GM20431 (cell line): ENCODE measurements at regions not wholly inside any gene's neighbourhood (a gene's known extent, or its start where the extent isn't known, plus 50 kb on each side); places are given as distances from the start of the nearest gene placed in this dataset.

Source experiments
- in situ Hi-C: fragments of 300-500 bp; cut with MseI, MboI; formaldehyde crosslinking; loops from one replicate; pipeline ENCODE4 v1.15.0; 2020; ENCODE audit warnings: low sequenced_read_pairs; ENCODE audit not compliant: unreplicated experiment

- in situ Hi-C loops: no loop called here
These were observed 520.3 kb upstream of the CDH5 start for GRCh38 chr16:65846210-65846602.

DNA sequence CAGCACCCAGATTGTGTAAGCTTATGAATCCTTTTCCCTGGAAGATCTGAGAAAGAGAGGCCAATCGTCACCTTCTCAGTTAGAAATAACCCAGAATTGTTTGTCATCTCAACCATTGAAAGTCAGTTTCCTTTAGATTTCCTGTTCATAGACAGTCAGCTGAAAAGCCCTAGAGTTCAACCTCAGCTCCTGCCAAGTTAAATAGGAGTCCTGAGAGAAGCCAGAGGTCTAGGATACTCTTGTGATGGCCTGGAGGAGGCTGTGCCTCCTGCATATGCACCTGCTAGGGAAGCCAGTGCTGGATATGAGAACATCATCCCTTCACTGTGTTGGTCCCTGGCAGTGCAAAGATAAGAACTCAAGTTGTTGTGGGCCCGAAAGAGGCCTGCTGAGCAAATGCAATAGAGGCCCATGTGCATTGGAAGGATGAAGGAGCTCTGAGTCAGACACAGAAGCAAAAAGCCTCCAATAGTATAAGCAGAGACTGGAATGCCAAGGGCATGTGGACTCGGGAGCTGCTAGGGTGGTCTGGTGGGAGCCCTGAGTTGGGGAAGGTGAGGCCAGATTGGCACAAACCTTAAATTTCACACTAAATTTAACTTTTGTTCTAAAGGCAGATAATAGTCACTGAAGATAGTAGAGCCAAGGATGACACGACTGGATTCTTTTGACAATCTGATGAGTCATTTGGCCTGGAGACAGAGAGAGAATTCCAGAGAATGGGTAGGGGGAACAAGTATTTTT is 520.9 kb upstream of the CDH5 start:
- in situ Hi-C loops: no loop called here

DNA sequence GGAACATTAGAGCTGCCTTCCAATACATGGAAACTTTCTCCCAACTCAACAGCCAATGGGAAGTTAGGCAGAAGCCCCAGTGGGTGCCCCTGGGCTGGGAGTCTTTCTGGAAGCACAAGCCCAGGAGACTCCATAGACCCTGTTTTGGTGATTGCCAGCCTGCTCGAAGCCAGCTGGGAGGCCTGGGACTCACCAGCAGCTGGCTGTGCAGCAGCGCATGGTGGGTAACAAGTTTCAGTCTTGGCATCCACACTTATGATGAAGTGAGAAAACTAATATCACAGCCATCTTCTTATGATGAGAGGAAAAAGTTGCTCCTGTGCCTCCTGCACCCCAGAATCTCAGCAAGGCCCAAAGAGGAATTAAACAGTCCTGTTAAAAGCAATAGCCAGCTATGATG is 522.5 kb upstream of the CDH5 start:
- in situ Hi-C loops: no loop called here

GRCh38 chr16:65842067-65842466 is 524.4 kb upstream of the CDH5 start:
- in situ Hi-C loops: no loop called here

GRCh38 chr16:65838001-65838400 is 528.5 kb upstream of the CDH5 start:
- in situ Hi-C loops: no loop called here

DNA sequence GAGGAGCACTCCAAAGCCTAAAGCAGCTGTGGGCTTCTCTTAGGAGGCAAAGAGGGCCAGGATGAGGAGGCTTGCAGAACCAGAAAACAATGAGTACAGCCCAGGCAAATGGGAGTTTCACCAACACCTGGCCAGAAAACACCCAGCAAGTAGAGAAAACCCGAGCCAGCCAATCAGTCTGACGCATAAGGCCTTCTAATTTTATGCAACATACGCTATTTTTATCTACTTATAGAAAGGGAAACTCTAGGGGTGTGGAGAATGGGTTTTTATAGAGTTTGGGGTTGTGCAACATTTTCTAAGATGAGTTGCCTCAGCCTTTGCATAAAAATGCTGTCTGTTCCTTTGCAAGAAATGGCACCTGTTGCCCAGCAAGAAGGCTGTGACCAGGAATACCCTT is 529.0 kb upstream of the CDH5 start:
- in situ Hi-C loops: no loop called here

- in situ Hi-C loops: no loop called here
These were observed 531.8 kb upstream of the CDH5 start for GRCh38 chr16:65834688-65835087.

DNA sequence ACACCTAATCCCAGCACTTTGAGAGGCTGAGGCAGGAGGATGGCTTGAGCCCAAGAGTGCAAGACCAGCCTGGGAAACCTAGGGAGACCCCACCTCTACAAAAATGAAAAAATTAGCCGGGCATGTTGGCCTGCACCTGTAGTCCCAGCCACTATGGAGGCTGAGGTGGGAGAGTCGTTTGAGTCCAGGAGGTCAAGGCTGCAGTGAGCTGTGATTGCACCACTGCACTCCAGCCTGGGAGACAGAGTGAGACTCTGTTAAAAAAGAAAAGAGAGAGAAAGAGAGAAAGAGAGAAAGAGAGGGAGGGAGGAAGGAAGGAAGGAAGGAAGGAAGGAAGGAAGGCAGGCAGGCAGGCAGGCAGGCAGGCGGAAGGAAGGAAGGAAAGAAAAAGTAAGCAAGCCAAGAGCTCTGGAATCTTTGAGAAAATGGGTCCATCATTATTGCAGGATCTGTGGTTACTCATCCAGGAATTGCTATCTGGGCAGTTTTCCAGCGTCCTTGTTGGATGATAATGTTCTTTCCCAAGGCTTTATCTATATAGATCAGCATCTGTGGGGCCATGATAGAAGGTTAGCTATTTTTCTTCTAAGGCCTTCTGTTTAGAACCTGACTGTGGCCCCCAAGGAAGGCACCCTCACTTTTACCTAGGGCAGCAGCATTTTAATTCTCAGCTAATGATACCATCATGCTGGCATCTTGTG is 533.2 kb upstream of the CDH5 start:
- in situ Hi-C loops: no loop called here

DNA sequence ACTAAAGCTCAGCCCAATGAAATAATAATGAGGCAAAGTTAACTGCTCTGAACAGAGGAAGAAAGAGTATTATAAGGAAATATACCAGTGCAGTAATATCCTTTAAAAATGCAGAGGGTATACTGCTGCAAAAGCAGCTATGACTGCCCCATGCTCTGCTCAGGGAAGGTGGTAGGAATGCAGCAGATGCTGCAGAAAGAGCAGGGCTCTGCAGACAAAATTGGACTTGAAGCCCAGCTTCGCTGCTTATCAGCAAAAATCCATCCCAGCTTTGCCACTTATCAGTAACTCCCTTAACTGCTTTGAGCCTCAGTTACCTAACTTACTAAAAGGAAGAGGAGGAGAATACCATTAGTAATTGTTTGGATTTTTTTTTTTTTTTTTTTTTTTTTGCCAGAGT is 533.8 kb upstream of the CDH5 start:
- in situ Hi-C loops: no loop called here

DNA sequence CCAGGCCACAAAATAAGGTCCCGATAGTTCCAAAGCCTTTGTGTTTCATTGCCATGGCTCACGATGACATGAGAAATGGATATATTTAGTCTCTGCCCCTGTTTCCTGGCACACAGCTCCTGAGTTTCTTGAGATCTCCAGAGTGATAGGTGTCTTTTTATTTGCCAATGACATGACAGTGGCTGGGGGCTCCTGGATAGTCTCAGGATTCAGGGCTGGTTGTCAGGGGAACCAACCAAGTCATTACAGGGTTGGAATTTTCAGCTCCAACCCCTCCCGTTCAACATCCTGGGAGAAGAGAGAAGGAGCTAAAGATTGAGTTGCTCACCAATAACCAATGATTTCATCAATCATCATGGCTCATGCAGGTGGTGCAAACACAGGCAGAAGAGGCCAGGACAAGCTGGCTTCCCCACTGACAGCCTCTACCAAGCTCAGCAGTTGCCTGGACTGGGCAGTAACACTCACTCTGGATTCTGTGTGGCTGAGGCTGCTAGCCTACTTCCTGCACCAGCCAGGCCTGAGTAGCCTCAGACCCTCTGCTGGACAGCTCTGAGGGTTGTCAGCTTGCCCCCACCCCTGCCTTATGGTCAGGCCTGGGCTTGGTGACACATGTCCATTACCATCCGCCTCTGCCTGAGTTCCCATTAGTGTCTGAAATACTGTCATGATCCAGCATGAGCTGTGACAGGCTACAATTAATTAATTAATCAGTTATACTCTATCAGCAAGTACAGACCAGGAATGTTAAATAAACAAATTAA is 534.4 kb upstream of the CDH5 start:
- in situ Hi-C loops: no loop called here

- in situ Hi-C loops: no loop called here
These were observed 537.4 kb upstream of the CDH5 start for GRCh38 chr16:65829076-65829475.

DNA sequence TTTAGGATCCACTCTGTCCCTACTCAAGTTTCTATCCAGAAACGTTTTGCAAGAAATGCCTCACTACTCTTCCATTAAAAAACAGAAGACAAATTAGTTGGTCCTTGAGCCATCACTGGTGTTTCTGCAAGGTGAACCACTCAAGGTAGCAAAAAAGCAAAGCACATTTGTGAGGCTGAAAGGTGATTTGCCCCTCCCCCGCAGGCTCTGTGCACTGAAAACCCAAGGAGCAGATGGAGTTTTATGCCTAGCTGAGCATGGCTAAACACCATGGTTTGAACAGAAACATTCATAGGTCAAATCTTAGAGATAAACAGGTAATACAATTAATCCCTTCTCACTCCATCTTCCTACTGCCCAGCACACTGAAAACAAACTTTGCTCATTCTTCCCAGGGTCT is 538.2 kb upstream of the CDH5 start:
- in situ Hi-C loops: no loop called here

- in situ Hi-C loops: no loop called here
These were observed 539.3 kb upstream of the CDH5 start for GRCh38 chr16:65827231-65827630.

DNA sequence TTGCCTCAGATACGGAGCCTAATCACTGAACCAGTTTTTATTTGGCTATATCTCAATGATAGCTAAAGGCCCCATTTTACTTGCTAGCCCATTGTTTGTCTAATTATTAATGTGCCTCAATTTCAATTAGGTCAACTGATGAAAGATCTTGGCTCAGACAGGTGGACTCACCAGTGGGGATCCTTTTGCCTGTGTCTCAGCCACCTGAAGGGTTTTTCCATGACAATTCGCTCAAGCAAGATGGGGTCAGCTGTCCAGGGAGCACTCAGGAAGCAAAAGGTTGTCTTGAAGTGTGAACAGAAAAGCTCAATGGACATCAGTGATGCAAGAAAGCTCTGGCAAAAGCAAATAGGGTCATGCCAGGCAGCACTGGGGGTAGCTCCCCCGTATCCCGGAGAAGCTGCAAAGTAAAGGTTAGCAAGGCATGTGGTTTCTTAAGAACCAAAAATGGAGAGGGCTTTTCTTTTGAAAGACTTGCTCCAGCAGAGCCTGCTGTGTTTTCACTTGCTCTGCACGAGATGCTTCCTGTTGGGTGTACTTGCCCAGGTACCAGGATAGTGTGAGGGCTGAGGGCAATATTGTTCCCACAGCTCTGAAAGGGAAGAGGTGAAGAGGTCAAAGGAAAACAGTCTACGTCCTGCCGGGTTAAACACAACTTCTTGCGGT is 541.2 kb upstream of the CDH5 start:
- in situ Hi-C loops: no loop called here

DNA sequence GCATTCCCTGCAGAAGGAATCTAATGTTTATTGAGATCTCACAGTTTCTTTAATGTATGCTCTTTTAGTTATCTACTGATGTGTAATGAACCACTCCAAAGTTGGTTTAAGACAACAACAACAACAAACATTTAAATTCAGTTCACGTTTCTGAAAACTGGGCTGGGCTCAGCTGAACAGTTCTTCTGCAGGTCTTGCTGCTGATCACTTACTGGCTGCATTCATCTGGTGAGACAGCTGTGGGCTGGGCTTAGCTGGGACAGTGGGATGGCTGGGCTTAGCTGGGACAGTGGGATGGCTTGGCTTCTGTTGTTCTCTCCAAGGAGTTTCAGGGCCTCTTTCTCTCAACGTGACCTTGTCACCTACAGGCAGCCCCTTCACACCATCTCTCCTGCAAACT is 544.3 kb upstream of the CDH5 start:
- in situ Hi-C loops: no loop called here

GRCh38 chr16:65819136-65819898 is 547.2 kb upstream of the CDH5 start:
- in situ Hi-C loops: no loop called here

- in situ Hi-C loops: no loop called here
These were observed 548.7 kb upstream of the CDH5 start for GRCh38 chr16:65817799-65818198.

DNA sequence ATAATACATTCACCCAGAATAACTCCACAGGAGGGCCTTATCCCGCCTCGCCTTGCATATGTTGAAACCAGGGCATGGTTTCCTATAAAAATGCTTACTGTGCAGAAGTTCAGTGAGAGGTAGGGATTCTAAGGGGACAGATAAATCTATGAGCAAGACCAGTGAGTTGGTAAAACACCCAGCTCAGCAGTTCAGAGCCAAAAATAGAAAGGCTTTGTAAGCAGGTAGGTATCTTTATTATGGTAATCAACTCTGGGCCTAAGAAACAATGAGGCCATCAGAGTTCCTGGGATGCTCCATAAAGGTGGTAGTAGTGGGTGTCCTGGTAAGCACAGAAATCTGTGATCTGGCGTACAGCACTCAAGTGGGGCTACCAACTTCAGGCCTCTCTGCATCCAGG is 549.4 kb upstream of the CDH5 start:
- in situ Hi-C loops: no loop called here

DNA sequence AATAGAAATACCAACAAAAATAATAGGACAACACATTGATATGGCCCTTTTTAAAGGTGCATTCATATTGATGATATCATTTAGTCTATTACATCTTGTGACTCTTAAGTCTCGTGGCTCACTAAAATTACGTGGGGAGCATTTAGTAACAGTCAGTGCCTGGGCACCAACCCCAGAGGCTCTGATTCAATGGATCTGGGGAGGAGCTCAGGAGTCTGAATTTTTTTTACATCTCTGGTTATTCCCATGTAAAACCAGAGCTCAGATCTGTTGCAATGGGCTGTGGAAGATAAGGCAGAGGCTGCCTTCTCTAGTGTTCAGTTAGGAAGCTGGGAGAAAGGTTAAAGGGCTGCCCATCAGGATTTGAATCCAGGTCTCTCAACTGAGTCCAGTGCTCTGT is 549.9 kb upstream of the CDH5 start:
- in situ Hi-C loops: no loop called here

- in situ Hi-C loops: no loop called here
These were observed 550.8 kb upstream of the CDH5 start for GRCh38 chr16:65815707-65816106.
